ENCODE measurements at regions not wholly inside any gene's neighbourhood (a gene's known extent, or its start where the extent isn't known, plus 50 kb on each side); places are given as distances from the start of the nearest gene placed in this dataset.

DNA sequence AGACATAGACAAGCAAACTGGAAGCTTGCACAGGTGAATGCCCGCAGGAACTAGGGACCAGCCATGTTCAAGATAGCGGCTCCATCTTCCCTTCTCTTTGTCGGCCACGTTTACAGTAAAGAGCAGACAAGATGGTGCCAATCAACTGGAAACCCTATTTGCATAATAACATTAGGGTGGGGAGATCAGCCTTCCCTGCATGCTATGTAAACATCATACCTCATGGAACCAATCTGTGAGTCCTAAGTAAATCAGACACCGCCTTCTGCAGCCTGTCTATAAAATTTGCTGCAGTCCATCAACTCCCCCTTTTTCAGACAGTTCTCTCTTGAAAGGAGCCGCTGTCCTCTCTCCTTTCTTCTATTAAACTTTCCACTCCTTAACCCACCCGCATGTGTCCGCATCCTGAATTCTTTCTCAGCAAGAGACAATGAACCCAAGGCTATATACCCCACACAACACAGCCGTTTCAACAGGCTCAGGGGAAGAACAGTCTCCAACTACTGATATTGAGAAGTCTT, 384.4 kb downstream of the EIPR1 start:
- no peaks in the 10 kb centered on the region for H3K4me1 ChIP-seq (ENCODE audit: control insufficient read depth, extremely low read depth, insufficient read depth, low read length)

DNA sequence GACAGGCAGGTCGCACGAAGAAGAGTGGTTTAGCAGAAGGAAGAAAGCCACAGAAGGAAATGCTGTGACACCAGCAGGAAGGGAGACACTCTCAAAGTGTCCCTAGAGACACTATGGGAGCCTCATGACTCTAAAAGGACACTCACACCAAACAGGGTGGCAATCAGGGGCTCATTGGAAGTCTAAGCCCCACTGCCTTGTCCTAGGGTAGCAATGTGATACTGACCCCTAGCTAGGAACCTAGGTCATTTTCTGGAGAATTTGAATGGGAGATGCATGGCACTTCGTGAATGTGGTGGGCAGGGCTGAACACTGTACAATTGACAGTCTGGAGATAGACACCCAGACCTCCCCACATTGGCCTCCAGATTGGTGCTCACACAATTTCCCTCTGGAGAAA, 385.0 kb downstream of the EIPR1 start:
- no peaks in the 10 kb centered on the region for H3K4me1 ChIP-seq (ENCODE audit: control insufficient read depth, extremely low read depth, insufficient read depth, low read length)
- no peaks in the 10 kb centered on the region for H4K20me1 ChIP-seq (ENCODE audit: control insufficient read depth, extremely low read depth, insufficient read depth, low read length)
- TF ChIP-seq EZH2 (IDR thresholded peaks at IDR 0.05; ENCODE audit: low read length, missing control alignments), result no peak
- TF ChIP-seq, protein P1, sequence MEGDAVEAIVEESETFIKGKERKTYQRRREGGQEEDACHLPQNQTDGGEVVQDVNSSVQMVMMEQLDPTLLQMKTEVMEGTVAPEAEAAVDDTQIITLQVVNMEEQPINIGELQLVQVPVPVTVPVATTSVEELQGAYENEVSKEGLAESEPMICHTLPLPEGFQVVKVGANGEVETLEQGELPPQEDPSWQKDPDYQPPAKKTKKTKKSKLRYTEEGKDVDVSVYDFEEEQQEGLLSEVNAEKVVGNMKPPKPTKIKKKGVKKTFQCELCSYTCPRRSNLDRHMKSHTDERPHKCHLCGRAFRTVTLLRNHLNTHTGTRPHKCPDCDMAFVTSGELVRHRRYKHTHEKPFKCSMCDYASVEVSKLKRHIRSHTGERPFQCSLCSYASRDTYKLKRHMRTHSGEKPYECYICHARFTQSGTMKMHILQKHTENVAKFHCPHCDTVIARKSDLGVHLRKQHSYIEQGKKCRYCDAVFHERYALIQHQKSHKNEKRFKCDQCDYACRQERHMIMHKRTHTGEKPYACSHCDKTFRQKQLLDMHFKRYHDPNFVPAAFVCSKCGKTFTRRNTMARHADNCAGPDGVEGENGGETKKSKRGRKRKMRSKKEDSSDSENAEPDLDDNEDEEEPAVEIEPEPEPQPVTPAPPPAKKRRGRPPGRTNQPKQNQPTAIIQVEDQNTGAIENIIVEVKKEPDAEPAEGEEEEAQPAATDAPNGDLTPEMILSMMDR (conservative IDR thresholded peaks at IDR 0.05 in 1 of 2, IDR thresholded peaks at IDR 0.05 in 1 of 2; ENCODE audit: low read depth in 1 of 2, low read length in 2 of 2), result no peak
- no peak overlapping the region for H2AFZ ChIP-seq (ENCODE audit: low read length)
- no peak overlapping the region for H3K4me3 ChIP-seq (replicated peaks in 1 of 4; ENCODE audit: control extremely low read depth in 1 of 4, insufficient read depth in 1 of 4, low read depth in 3 of 4, low read length in 4 of 4)
- H3K27ac ChIP-seq (ENCODE audit: insufficient read depth, low read length), result no peak overlapping the region
- no peak overlapping the region for H3K9ac ChIP-seq (ENCODE audit: insufficient read depth, low read length)
- no peaks in the 10 kb centered on the region for H3K79me2 ChIP-seq (ENCODE audit: control insufficient read depth, insufficient read depth, low read length)
- H3K9me3 ChIP-seq (ENCODE audit: control insufficient read depth, insufficient read depth, low read depth, low read length), result no peaks in the 10 kb centered on the region
- H3K4me2 ChIP-seq (ENCODE audit: extremely low read depth, insufficient read depth, low read length), result no peak overlapping the region
- no peaks in the 10 kb centered on the region for H3K36me3 ChIP-seq (ENCODE audit: control insufficient read depth, insufficient read depth, low read length)
- H3K27me3 ChIP-seq (ENCODE audit: control insufficient read depth, insufficient read depth, low read length), result no peaks in the 10 kb centered on the region
- DNase-seq (ENCODE audit: low read depth in 2 of 2), result no peak

More for the DNA sequence above, 384.4 kb downstream of the EIPR1 start:
- no peaks in the 10 kb centered on the region for H3K27me3 ChIP-seq (ENCODE audit: control insufficient read depth, insufficient read depth, low read length)
- no peak overlapping the region for H3K27ac ChIP-seq (ENCODE audit: insufficient read depth, low read length)
- no peaks in the 10 kb centered on the region for H4K20me1 ChIP-seq (ENCODE audit: control insufficient read depth, extremely low read depth, insufficient read depth, low read length)
- TF ChIP-seq, protein P1 (conservative IDR thresholded peaks at IDR 0.05 in 1 of 2, IDR thresholded peaks at IDR 0.05 in 1 of 2; ENCODE audit: low read depth in 1 of 2, low read length in 2 of 2), result no peak
- no peak for TF ChIP-seq EZH2 (IDR thresholded peaks at IDR 0.05; ENCODE audit: low read length, missing control alignments)
- no peaks in the 10 kb centered on the region for H3K79me2 ChIP-seq (ENCODE audit: control insufficient read depth, insufficient read depth, low read length)
- H3K9me3 ChIP-seq (ENCODE audit: control insufficient read depth, insufficient read depth, low read depth, low read length), result no peaks in the 10 kb centered on the region
- no peak overlapping the region for H2AFZ ChIP-seq (ENCODE audit: low read length)
- H3K4me2 ChIP-seq (ENCODE audit: extremely low read depth, insufficient read depth, low read length), result no peak overlapping the region
- H3K36me3 ChIP-seq (ENCODE audit: control insufficient read depth, insufficient read depth, low read length), result no peaks in the 10 kb centered on the region
- H3K4me3 ChIP-seq (replicated peaks in 1 of 4; ENCODE audit: control extremely low read depth in 1 of 4, insufficient read depth in 1 of 4, low read depth in 3 of 4, low read length in 4 of 4), result no peak overlapping the region
- H3K9ac ChIP-seq (ENCODE audit: insufficient read depth, low read length), result no peak overlapping the region
- no peak for DNase-seq (ENCODE audit: low read depth in 2 of 2)

DNA sequence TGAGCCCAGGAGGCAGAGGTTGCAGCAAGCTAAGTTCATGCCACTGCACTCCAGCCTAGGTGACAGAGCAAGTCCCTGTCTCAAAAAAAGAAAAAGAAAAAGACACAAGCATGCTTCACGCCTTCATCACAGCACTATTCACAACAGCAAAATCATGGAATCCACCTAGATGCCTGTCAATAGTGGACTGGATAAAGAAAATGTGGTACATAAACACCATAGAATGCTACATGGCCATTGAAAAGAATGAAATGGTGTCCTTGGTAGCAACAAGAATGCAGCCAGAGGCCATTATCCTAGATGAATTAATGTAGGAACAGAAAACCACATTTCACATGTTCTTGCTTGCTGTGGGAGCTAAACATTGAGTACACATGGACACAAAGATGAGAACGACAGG, 392.6 kb downstream of the EIPR1 start:
- Histone ChIP-seq H3K4me2 (ENCODE audit: extremely low read depth, insufficient read depth, low read length) (no peak overlapping the region), H2AFZ (ENCODE audit: low read length) (no peak overlapping the region), H3K36me3 (ENCODE audit: control insufficient read depth, insufficient read depth, low read length) (no peaks in the 10 kb centered on the region), H3K4me1 (ENCODE audit: control insufficient read depth, extremely low read depth, insufficient read depth, low read length) (no peaks in the 10 kb centered on the region), H3K4me3 (replicated peaks in 1 of 4; ENCODE audit: control extremely low read depth in 1 of 4, insufficient read depth in 1 of 4, low read depth in 3 of 4, low read length in 4 of 4) (no peak overlapping the region), H4K20me1 (ENCODE audit: control insufficient read depth, extremely low read depth, insufficient read depth, low read length) (no peaks in the 10 kb centered on the region), H3K79me2 (ENCODE audit: control insufficient read depth, insufficient read depth, low read length) (no peaks in the 10 kb centered on the region), H3K27me3 (ENCODE audit: control insufficient read depth, insufficient read depth, low read length) (no peaks in the 10 kb centered on the region), H3K27ac (ENCODE audit: insufficient read depth, low read length) (no peak overlapping the region), H3K9ac (ENCODE audit: insufficient read depth, low read length) (no peak overlapping the region), H3K9me3 (ENCODE audit: control insufficient read depth, insufficient read depth, low read depth, low read length) (no peaks in the 10 kb centered on the region)
- no peak for DNase-seq (ENCODE audit: low read depth in 2 of 2)
- TF ChIP-seq, protein P1 (conservative IDR thresholded peaks at IDR 0.05 in 1 of 2, IDR thresholded peaks at IDR 0.05 in 1 of 2; ENCODE audit: low read depth in 1 of 2, low read length in 2 of 2), result no peak
- TF ChIP-seq EZH2 (IDR thresholded peaks at IDR 0.05; ENCODE audit: low read length, missing control alignments), result no peak

All from fibroblast of lung (primary cell).